GM12891 (cell line): ENCODE measurements at regions not wholly inside any gene's neighbourhood (a gene's known extent, or its start where the extent isn't known, plus 50 kb on each side); places are given as distances from the start of the nearest gene placed in this dataset.

ENCODE experiments used
- POLR2A ChIP-seq: IDR thresholded peaks from 2 replicates; pipeline ENCODE4 v1.6.1; 2011; ENCODE audit warnings: low read depth, low read length, control low read depth
- POLR2AphosphoS5 ChIP-seq: IDR thresholded peaks from 2 replicates; pipeline ENCODE4 v1.6.1; 2011; ENCODE audit warnings: low read depth, low read length, control low read depth
- TAF1 ChIP-seq: IDR thresholded peaks from 2 replicates; pipeline ENCODE4 v1.6.1; 2011; ENCODE audit warnings: low read depth, low read length, control low read depth

GRCh38 chr4:160872491-160872890 is 1291.3 kb downstream of the FSTL5 start:
- TF ChIP-seq POLR2A, result no peak
- no peak for TF ChIP-seq POLR2AphosphoS5
- no peak for TF ChIP-seq TAF1
